ENCODE measurements at regions not wholly inside any gene's neighbourhood (a gene's known extent, or its start where the extent isn't known, plus 50 kb on each side); places are given as distances from the start of the nearest gene placed in this dataset.

DNA sequence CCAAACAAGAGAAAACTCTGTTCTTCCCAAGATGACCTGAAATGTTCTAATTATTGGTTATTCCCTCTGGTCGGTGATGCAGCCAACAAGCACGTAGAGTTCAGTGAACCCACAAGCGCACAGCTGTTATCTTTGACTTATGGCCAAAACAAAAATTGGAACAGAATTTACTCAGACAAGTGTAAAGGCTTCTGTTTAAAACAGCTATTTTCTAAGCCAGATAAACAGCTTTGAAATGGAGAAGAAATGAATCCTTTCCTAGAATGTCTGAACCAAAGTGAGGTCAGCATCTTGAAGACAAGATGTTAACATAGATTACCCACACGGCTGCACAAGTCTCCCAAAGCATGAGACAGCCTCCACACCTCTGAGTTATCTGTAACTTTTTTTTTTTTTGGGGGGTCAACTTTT is 669.2 kb downstream of the DIAPH3 start:
- TF ChIP-seq EP300 (IDR thresholded peaks at IDR 0.05) (no peak), POLR2A (IDR thresholded peaks at IDR 0.05) (no peak), POLR2AphosphoS5 (IDR thresholded peaks at IDR 0.05) (peak; percentile 53)
- TF ChIP-seq, protein P1, sequence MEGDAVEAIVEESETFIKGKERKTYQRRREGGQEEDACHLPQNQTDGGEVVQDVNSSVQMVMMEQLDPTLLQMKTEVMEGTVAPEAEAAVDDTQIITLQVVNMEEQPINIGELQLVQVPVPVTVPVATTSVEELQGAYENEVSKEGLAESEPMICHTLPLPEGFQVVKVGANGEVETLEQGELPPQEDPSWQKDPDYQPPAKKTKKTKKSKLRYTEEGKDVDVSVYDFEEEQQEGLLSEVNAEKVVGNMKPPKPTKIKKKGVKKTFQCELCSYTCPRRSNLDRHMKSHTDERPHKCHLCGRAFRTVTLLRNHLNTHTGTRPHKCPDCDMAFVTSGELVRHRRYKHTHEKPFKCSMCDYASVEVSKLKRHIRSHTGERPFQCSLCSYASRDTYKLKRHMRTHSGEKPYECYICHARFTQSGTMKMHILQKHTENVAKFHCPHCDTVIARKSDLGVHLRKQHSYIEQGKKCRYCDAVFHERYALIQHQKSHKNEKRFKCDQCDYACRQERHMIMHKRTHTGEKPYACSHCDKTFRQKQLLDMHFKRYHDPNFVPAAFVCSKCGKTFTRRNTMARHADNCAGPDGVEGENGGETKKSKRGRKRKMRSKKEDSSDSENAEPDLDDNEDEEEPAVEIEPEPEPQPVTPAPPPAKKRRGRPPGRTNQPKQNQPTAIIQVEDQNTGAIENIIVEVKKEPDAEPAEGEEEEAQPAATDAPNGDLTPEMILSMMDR (IDR thresholded peaks at IDR 0.05): no peak

Data from gastroesophageal sphincter (tissue), 3 donors.